Mesothelial cell of epicardium (in vitro differentiated cells): ENCODE measurements at regions not wholly inside any gene's neighbourhood (a gene's known extent, or its start where the extent isn't known, plus 50 kb on each side); places are given as distances from the start of the nearest gene placed in this dataset.

ENCODE experiments used
- DNase-seq, 2 experiments: peaks; one replicate each; pipeline ENCODE4 v3.0.0; 2021; ENCODE audit warnings: low spot score in 2 of 2; ENCODE audit not compliant: unreplicated experiment in 2 of 2
- H3K27ac Mint-ChIP-seq: 2 replicates; pipeline ENCODE4 v1.8.0; 2021; ENCODE audit warnings: mixed read lengths
- H3K27me3 Mint-ChIP-seq: 2 replicates; pipeline ENCODE4 v1.8.0; 2021; ENCODE audit warnings: low read depth, mixed read lengths
- H3K36me3 Mint-ChIP-seq: 2 replicates; pipeline ENCODE4 v1.8.0; 2021; ENCODE audit warnings: mixed read lengths
- H3K4me1 Mint-ChIP-seq: 2 replicates; pipeline ENCODE4 v1.8.0; 2021; ENCODE audit warnings: mixed read lengths
- H3K4me3 Mint-ChIP-seq: 2 replicates; pipeline ENCODE4 v1.8.0; 2021; ENCODE audit warnings: mild to moderate bottlenecking, moderate library complexity, mixed read lengths
- H3K9me3 Mint-ChIP-seq: 2 replicates; pipeline ENCODE4 v1.8.0; 2021; ENCODE audit warnings: mixed read lengths
- CTCF ChIP-seq: fragments of 200-600 bp; sonication (generic); IDR thresholded peaks from one replicate; pipeline ENCODE4 v1.5.0; 2021; ENCODE audit warnings: antibody characterized with exemption; ENCODE audit not compliant: unreplicated experiment

GRCh38 chr9:29822458-29822857 is 2249.2 kb upstream of the C9orf72 start:
- no peak overlapping the region for H3K27ac Mint-ChIP-seq
- no peaks in the 10 kb centered on the region for H3K27me3 Mint-ChIP-seq
- no peaks in the 10 kb centered on the region for H3K36me3 Mint-ChIP-seq
- H3K9me3 Mint-ChIP-seq, result peaks cover 46% of the 10 kb centered on the region
- TF ChIP-seq CTCF, result no peak
- DNase-seq, result no peak
- H3K4me1 Mint-ChIP-seq, result no peaks in the 10 kb centered on the region
- no peak overlapping the region for H3K4me3 Mint-ChIP-seq

- Mint-ChIP-seq H3K36me3 (no peaks in the 10 kb centered on the region), H3K4me1 (no peaks in the 10 kb centered on the region), H3K9me3 (peaks cover 14% of the 10 kb centered on the region), H3K27me3 (peaks cover 4% of the 10 kb centered on the region), H3K4me3 (no peak overlapping the region), H3K27ac (no peak overlapping the region)
- TF ChIP-seq CTCF, result no peak
- no peak for DNase-seq
Observed at GRCh38 chr9:29826421-29826820, 2253.1 kb upstream of the C9orf72 start.

- DNase-seq, result no peak
- Mint-ChIP-seq H3K4me3 (no peak overlapping the region), H3K36me3 (no peaks in the 10 kb centered on the region), H3K27me3 (peaks cover 6% of the 10 kb centered on the region), H3K4me1 (no peaks in the 10 kb centered on the region), H3K9me3 (peaks cover 10% of the 10 kb centered on the region), H3K27ac (no peak overlapping the region)
- peak; percentile 40 for TF ChIP-seq CTCF
Observed at GRCh38 chr9:29830821-29831220, 2257.5 kb upstream of the C9orf72 start.

- no peak for TF ChIP-seq CTCF
- peaks cover 4% of the 10 kb centered on the region for H3K9me3 Mint-ChIP-seq
- peak overlapping the region; percentile 10 for H3K27ac Mint-ChIP-seq
- H3K4me1 Mint-ChIP-seq, result peaks cover 13% of the 10 kb centered on the region
- H3K4me3 Mint-ChIP-seq, result no peak overlapping the region
- no peak for DNase-seq
- peaks cover 2% of the 10 kb centered on the region for H3K27me3 Mint-ChIP-seq
- no peaks in the 10 kb centered on the region for H3K36me3 Mint-ChIP-seq
Observed at GRCh38 chr9:29838491-29839020, 2265.3 kb upstream of the C9orf72 start.

- H3K27me3 Mint-ChIP-seq, result peaks cover 8% of the 10 kb centered on the region
- no peaks in the 10 kb centered on the region for H3K36me3 Mint-ChIP-seq
- H3K27ac Mint-ChIP-seq, result no peak overlapping the region
- no peak overlapping the region for H3K4me3 Mint-ChIP-seq
- DNase-seq, result no peak
- no peak for TF ChIP-seq CTCF
- peaks cover 12% of the 10 kb centered on the region for H3K4me1 Mint-ChIP-seq
- peaks cover 12% of the 10 kb centered on the region for H3K9me3 Mint-ChIP-seq
Observed at GRCh38 chr9:29844251-29844650, 2271.0 kb upstream of the C9orf72 start.

- no peak overlapping the region for H3K27ac Mint-ChIP-seq
- TF ChIP-seq CTCF, result no peak
- no peaks in the 10 kb centered on the region for H3K36me3 Mint-ChIP-seq
- H3K27me3 Mint-ChIP-seq, result peaks cover 16% of the 10 kb centered on the region
- H3K4me3 Mint-ChIP-seq, result no peak overlapping the region
- DNase-seq, result no peak
- H3K4me1 Mint-ChIP-seq, result no peaks in the 10 kb centered on the region
- H3K9me3 Mint-ChIP-seq, result peaks cover 8% of the 10 kb centered on the region
Observed at GRCh38 chr9:29850664-29851063, 2277.4 kb upstream of the C9orf72 start.
